Sciatic nerve (tissue), 2 donors: ENCODE measurements at regions not wholly inside any gene's neighbourhood (a gene's known extent, or its start where the extent isn't known, plus 50 kb on each side); places are given as distances from the start of the nearest gene placed in this dataset.

Source experiments
- ATAC-seq: fragments of 200-7000 bp; cut with Tn5 transposase; one replicate; pipeline ENCODE4 v1.9.1; 2020; ENCODE audit warnings: mild to moderate bottlenecking, moderate library complexity
- DNase-seq: peaks from one replicate; pipeline ENCODE4 v3.0.0-alpha.2; 2020; ENCODE audit warnings: low spot score
- intact Hi-C: fragments of 100-400 bp; cut with DNase I; formaldehyde crosslinking; loops from one replicate; pipeline ENCODE4 v1.14.2; 2022
- donor health status: DM: no; HTN: no; CAD: no.
- donor health status: DM: no; HTN: no; CAD: no.

- ATAC-seq (no peak), DNase-seq (no peak)
- intact Hi-C loops = loop anchor here (10.0 kb wide), 1 partner anchor 315 kb away; no protein-coding TSS in a partner anchor
Measured at GRCh38 chr15:62779899-62780298, 262.6 kb upstream of the TPM1 start.

- no peak for ATAC-seq
- no peak for DNase-seq
- intact Hi-C loops = loop anchor here (10.0 kb wide), 1 partner anchor 314 kb away; no protein-coding TSS in a partner anchor
Measured at GRCh38 chr15:62781081-62781497, 261.5 kb upstream of the TPM1 start.

- intact Hi-C loops = loop anchor here (10.0 kb wide), 1 partner anchor 313 kb away; no protein-coding TSS in a partner anchor
- DNase-seq = peak; percentile 84
- ATAC-seq = peak; percentile 85
Measured at GRCh38 chr15:62782071-62782841, 260.3 kb upstream of the TPM1 start.

- no peak for ATAC-seq
- no peak for DNase-seq
- intact Hi-C loops = loop anchor here (10.0 kb wide), 1 partner anchor 312 kb away; no protein-coding TSS in a partner anchor
Measured at GRCh38 chr15:62782896-62783295, 259.7 kb upstream of the TPM1 start.

GRCh38 chr15:62783303-62783957, 259.1 kb upstream of the TPM1 start:
- ATAC-seq (no peak), DNase-seq (no peak)
- intact Hi-C loops = loop anchor here (10.0 kb wide), 1 partner anchor 311 kb away; no protein-coding TSS in a partner anchor

GRCh38 chr15:62785881-62786828, 256.4 kb upstream of the TPM1 start:
- ATAC-seq = no peak
- no peak for DNase-seq
- intact Hi-C loops = loop anchor here (10.0 kb wide), 1 partner anchor 309 kb away; no protein-coding TSS in a partner anchor

GRCh38 chr15:62787401-62787800, 255.1 kb upstream of the TPM1 start:
- DNase-seq (no peak), ATAC-seq (no peak)
- intact Hi-C loops = loop anchor here (10.0 kb wide), 1 partner anchor 307 kb away; no protein-coding TSS in a partner anchor

- intact Hi-C loops = loop anchor here (10.0 kb wide), 1 partner anchor 307 kb away; no protein-coding TSS in a partner anchor
- DNase-seq = no peak
- ATAC-seq = no peak
Measured at GRCh38 chr15:62788224-62788623, 254.3 kb upstream of the TPM1 start.

GRCh38 chr15:62790546-62790945, 252.0 kb upstream of the TPM1 start:
- intact Hi-C loops = no loop called here

GRCh38 chr15:62791694-62792093, 250.9 kb upstream of the TPM1 start:
- ATAC-seq (no peak), DNase-seq (no peak)
- intact Hi-C loops = no loop called here

More at GRCh38 chr15:62790546-62790945, 252.0 kb upstream of the TPM1 start:
- no peak for ATAC-seq
- no peak for DNase-seq

GRCh38 chr15:62792986-62793751, 249.4 kb upstream of the TPM1 start:
- intact Hi-C loops = no loop called here
- no peak for ATAC-seq
- DNase-seq = no peak

GRCh38 chr15:62793752-62794144, 248.8 kb upstream of the TPM1 start:
- intact Hi-C loops = no loop called here
- ATAC-seq = no peak
- no peak for DNase-seq

GRCh38 chr15:62795171-62795570, 247.4 kb upstream of the TPM1 start:
- ATAC-seq = no peak
- intact Hi-C loops = no loop called here

GRCh38 chr15:62795700-62796695, 246.5 kb upstream of the TPM1 start:
- ATAC-seq (no peak), DNase-seq (no peak)
- intact Hi-C loops = no loop called here

More at GRCh38 chr15:62795171-62795570, 247.4 kb upstream of the TPM1 start:
- no peak for DNase-seq

GRCh38 chr15:62797171-62797570, 245.4 kb upstream of the TPM1 start:
- ATAC-seq (no peak), DNase-seq (no peak)
- intact Hi-C loops = no loop called here

GRCh38 chr15:62798536-62798935, 244.0 kb upstream of the TPM1 start:
- intact Hi-C loops = no loop called here
- DNase-seq (no peak), ATAC-seq (no peak)

- intact Hi-C loops = no loop called here
- ATAC-seq = no peak
- DNase-seq = no peak
Measured at GRCh38 chr15:62799037-62799436, 243.5 kb upstream of the TPM1 start.
